GM12878 (cell line): ENCODE measurements at regions not wholly inside any gene's neighbourhood (a gene's known extent, or its start where the extent isn't known, plus 50 kb on each side); places are given as distances from the start of the nearest gene placed in this dataset.

Experiments used
- ATAC-seq: fragments of 200-7000 bp; cut with Tn5 transposase; 3 replicates; pipeline ENCODE4 v1.9.1; 2020; ENCODE audit warnings: mild to moderate bottlenecking, moderate library complexity
- BruUV-seq: library from RNA; stranded (reverse); fragments of 400-500 nt; replicated peaks from 2 replicates; lab custom pipeline; 2021; lab: Mats Ljungman, UMichigan
- CTCF ChIA-PET: fragments of 300-600 bp; sonication (Branson Sonifier 250); formaldehyde crosslinking; extraction: SDS; loops from one replicate; lab custom pipeline; 2021; ENCODE audit warnings: inconsistent platforms; lab: Yijun Ruan, JAX
- POLR2A ChIA-PET: fragments of 350-600 bp; formaldehyde crosslinking; extraction: SDS; loops from one replicate; lab custom pipeline; 2021; ENCODE audit warnings: inconsistent platforms; lab: Charles Lee
- RAD21 ChIA-PET: fragments of 300-600 bp; sonication (Branson Sonifier 250); formaldehyde crosslinking; loops from one replicate; lab custom pipeline; 2023; ENCODE audit warnings: antibody characterized with exemption; ENCODE audit not compliant: unreplicated experiment; lab: Charles Lee
- SMC1A ChIA-PET: fragments of 300-600 bp; sonication (Branson Sonifier 250); formaldehyde crosslinking; loops from one replicate; lab custom pipeline; 2023; ENCODE audit not compliant: unreplicated experiment, uncharacterized antibody; lab: Charles Lee
- DNase-seq: peaks from one replicate; pipeline ENCODE4 v3.0.0-alpha.2; 2011; ENCODE audit warnings: low read depth, low spot score
- FAIRE-seq: peaks from 3 replicates; lab custom pipeline; 2011; peaks lifted over from hg19 to GRCh38; lab: Jason Lieb, UNC
- H2AFZ ChIP-seq: 2 replicates; pipeline ENCODE4 v1.6.0; 2011; ENCODE audit warnings: low read depth, low read length, control low read depth; ENCODE audit not compliant: control insufficient read depth
- H3K27ac ChIP-seq: 2 replicates; pipeline ENCODE4 v1.5.1; 2011; ENCODE audit warnings: control low read depth; ENCODE audit not compliant: control insufficient read depth, insufficient read depth
- H3K27me3 ChIP-seq, 2 experiments: replicated peaks in 1 of 2; 2 replicates each; pipeline versions ENCODE4 v1.6.0 to v1.6.1; 2011; ENCODE audit warnings: low read length in 1 of 2; ENCODE audit not compliant: control insufficient read depth in 2 of 2, insufficient read depth in 2 of 2
- H3K36me3 ChIP-seq, 2 experiments: 2 replicates each; pipeline ENCODE4 v1.5.1; 2011; ENCODE audit warnings: low read length in 1 of 2; ENCODE audit not compliant: control insufficient read depth in 2 of 2, insufficient read depth in 2 of 2
- H3K4me1 ChIP-seq: 2 replicates; pipeline ENCODE4 v1.6.1; 2011; ENCODE audit warnings: mild to moderate bottlenecking, low read length, moderate library complexity, mixed read lengths; ENCODE audit not compliant: control insufficient read depth, insufficient read depth
- H3K4me2 ChIP-seq: 2 replicates; pipeline ENCODE4 v1.6.0; 2011; ENCODE audit warnings: control low read depth; ENCODE audit not compliant: control insufficient read depth, insufficient read depth
- H3K4me3 ChIP-seq: fragments of 200-600 bp; sonication (generic); 2 replicates; pipeline ENCODE4 v1.5.1; 2016
- H3K79me2 ChIP-seq: 2 replicates; pipeline ENCODE4 v1.6.0; 2011; ENCODE audit warnings: low read length; ENCODE audit not compliant: control insufficient read depth, insufficient read depth
- H3K9ac ChIP-seq: 2 replicates; pipeline ENCODE4 v1.8.0; 2011; ENCODE audit warnings: low read length, control low read depth, mixed read lengths; ENCODE audit not compliant: control insufficient read depth, insufficient read depth
- H3K9me3 ChIP-seq: replicated peaks from 3 replicates; pipeline ENCODE4 v1.5.1; 2011; ENCODE audit warnings: mild to moderate bottlenecking, low read length; ENCODE audit not compliant: control insufficient read depth, insufficient read depth
- H4K20me1 ChIP-seq: 2 replicates; pipeline ENCODE4 v1.6.0; 2011; ENCODE audit not compliant: control insufficient read depth, insufficient read depth
- ATF7 ChIP-seq: fragments of 450-650 bp; IDR thresholded peaks from 2 replicates; pipeline ENCODE4 v1.6.1; 2016; ENCODE audit warnings: low read depth, mild to moderate bottlenecking
- BHLHE40 ChIP-seq, 2 experiments: fragments of 450-650 bp in 1 of 2; IDR thresholded peaks; 2 replicates each; pipeline ENCODE4 v1.6.1; 2011 to 2017; ENCODE audit warnings: low read depth in 2 of 2, borderline replicate concordance in 1 of 2, improper control_type of control experiment in 1 of 2, low read length in 1 of 2, mild to moderate bottlenecking in 1 of 2
- CHD2 ChIP-seq: IDR thresholded peaks from 2 replicates; pipeline ENCODE4 v1.6.1; 2011; ENCODE audit warnings: low read depth, low read length, improper control_type of control experiment, borderline replicate concordance
- EP300 ChIP-seq, 2 experiments: fragments of 150-350 bp in 1 of 2; IDR thresholded peaks; 2 replicates each; pipeline ENCODE4 v1.6.1; 2011 to 2012; ENCODE audit warnings: low read depth in 2 of 2, low read length in 2 of 2, borderline replicate concordance in 1 of 2, improper control_type of control experiment in 1 of 2, inconsistent platforms in 1 of 2; ENCODE audit not compliant: control insufficient read depth in 1 of 2
- IKZF1 ChIP-seq: fragments of 450-650 bp; conservative IDR thresholded peaks from 2 replicates; pipeline ENCODE4 v1.6.1; 2017; ENCODE audit warnings: antibody characterized with exemption, mild to moderate bottlenecking
- IKZF2 ChIP-seq, 2 experiments: fragments of 450-650 bp; IDR thresholded peaks; 2 replicates each; pipeline ENCODE4 v1.6.1; 2017; ENCODE audit warnings: mild to moderate bottlenecking in 2 of 2, moderate library complexity in 2 of 2
- MEF2B ChIP-seq: fragments of 450-650 bp; IDR thresholded peaks from 2 replicates; pipeline ENCODE4 v1.6.1; 2018; ENCODE audit warnings: mild to moderate bottlenecking, moderate library complexity; ENCODE audit not compliant: partially characterized antibody, poor library complexity, severe bottlenecking
- MTA2 ChIP-seq: fragments of 450-650 bp; IDR thresholded peaks from 2 replicates; pipeline ENCODE4 v1.6.1; 2016; ENCODE audit warnings: low read depth, mild to moderate bottlenecking, moderate library complexity
- RUNX3 ChIP-seq: IDR thresholded peaks from 2 replicates; pipeline ENCODE4 v1.6.1; 2012; ENCODE audit warnings: low read length, inconsistent platforms
- WGBS: methylation state at CpG from one replicate; pipeline ENCODE4 v1.1.6; 2016; ENCODE audit warnings: low lambda C conversion rate; ENCODE audit not compliant: insufficient replicate concordance, insufficient coverage; ENCODE audit errors: missing lambda C conversion rate; 5-methylcytosine and 5-hydroxymethylcytosine counted together
- in situ Hi-C: fragments of 300-500 bp; cut with MboI; formaldehyde crosslinking; loops from 9 replicates; pipeline ENCODE4 v1.14.3; 2018; ENCODE audit warnings: mixed read lengths
- intact Hi-C: fragments of 100-400 bp; cut with micrococcal nuclease; formaldehyde crosslinking; loops from one replicate; pipeline ENCODE4 v1.14.2; 2022; ENCODE audit not compliant: unreplicated experiment
- TF ChIP-seq, protein P1 (sequence below): IDR thresholded peaks from 2 replicates; pipeline ENCODE4 v1.6.1; 2011; ENCODE audit warnings: mild to moderate bottlenecking, low read depth, low read length, moderate library complexity; ENCODE audit not compliant: insufficient replicate concordance
- TF ChIP-seq, protein P2 (sequence below): fragments of 150-350 bp; IDR thresholded peaks from 2 replicates; pipeline ENCODE4 v1.6.1; 2014; ENCODE audit warnings: mild to moderate bottlenecking, low read depth, low read length
- TF ChIP-seq, protein P3 (sequence below): fragments of 450-650 bp; IDR thresholded peaks from 2 replicates; pipeline ENCODE4 v1.6.1; 2016; ENCODE audit warnings: mild to moderate bottlenecking
- TF ChIP-seq, protein P4 (sequence below): fragments of 450-650 bp; IDR thresholded peaks from 2 replicates; pipeline ENCODE4 v1.6.1; 2017; ENCODE audit warnings: borderline replicate concordance

DNA sequence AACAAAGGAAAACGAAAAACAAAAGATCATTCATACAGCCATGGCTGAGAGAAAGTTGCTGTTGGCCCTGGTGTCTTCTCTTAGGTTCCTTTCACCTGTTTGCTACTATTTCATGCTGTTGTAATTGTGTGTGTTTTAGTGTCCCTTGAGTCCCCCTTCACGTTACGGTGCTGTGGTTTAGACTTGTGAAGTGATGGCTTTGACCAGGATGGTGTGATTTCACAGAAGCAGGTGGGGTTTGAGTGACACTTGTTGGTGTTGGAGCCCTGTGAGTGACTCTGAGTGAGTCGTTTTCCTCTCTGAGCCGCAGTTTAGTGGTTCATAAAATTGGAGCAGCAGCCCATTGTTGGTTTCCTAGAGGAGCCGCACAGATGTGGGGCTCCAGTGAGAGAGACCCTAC is 635.4 kb downstream of the VRK1 start:
- Histone ChIP-seq H3K4me1 (no peaks in the 10 kb centered on the region), H3K4me2 (no peak overlapping the region), H3K9ac (no peak overlapping the region), H3K9me3 (no peaks in the 10 kb centered on the region), H3K36me3 (no peaks in the 10 kb centered on the region), H3K4me3 (no peak overlapping the region), H4K20me1 (no peaks in the 10 kb centered on the region), H3K27ac (no peak overlapping the region), H3K79me2 (no peaks in the 10 kb centered on the region), H2AFZ (no peak overlapping the region), H3K27me3 (no peaks in the 10 kb centered on the region)
- BruUV-seq = no TSS peak
- POLR2A ChIA-PET = interaction anchor here (0.8 kb wide), 1 partner anchor 22 kb away, joined by 5 read pairs; no protein-coding TSS in a partner anchor
- WGBS = 45% methylated on average over 6 of the region's 6 CpGs
- intact Hi-C loops (loop anchor here (10.0 kb wide), 1 partner anchor 192 kb away; no protein-coding TSS in a partner anchor), in situ Hi-C loops (no loop called here)
- SMC1A ChIA-PET = interaction anchor here (1.1 to 7.9 kb wide), 3 partner anchors 16 to 111 kb away, joined by 3 to 88 read pairs (median 5); no protein-coding TSS in a partner anchor
- CTCF ChIA-PET = no interaction called here
- FAIRE-seq (no peak), ATAC-seq (peak; percentile 58), DNase-seq (no peak)
- RAD21 ChIA-PET = interaction anchor here (1.0 to 1.2 kb wide), 2 partner anchors 10 to 19 kb away, joined by 3 read pairs; no protein-coding TSS in a partner anchor
- TF ChIP-seq, protein P1, sequence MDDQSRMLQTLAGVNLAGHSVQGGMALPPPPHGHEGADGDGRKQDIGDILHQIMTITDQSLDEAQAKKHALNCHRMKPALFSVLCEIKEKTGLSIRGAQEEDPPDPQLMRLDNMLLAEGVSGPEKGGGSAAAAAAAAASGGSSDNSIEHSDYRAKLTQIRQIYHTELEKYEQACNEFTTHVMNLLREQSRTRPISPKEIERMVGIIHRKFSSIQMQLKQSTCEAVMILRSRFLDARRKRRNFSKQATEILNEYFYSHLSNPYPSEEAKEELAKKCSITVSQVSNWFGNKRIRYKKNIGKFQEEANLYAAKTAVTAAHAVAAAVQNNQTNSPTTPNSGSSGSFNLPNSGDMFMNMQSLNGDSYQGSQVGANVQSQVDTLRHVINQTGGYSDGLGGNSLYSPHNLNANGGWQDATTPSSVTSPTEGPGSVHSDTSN = peak; percentile 84
- TF ChIP-seq RUNX3 (peak; percentile 18; the same call in 1 of the 2 replicates), CHD2 (0 out of 2 replicates have a peak, but pooled peaks have one; percentile 32), MEF2B (peak; percentile 78), EP300 (IDR thresholded peaks at IDR 0.05; ENCODE audit: borderline replicate concordance in 1 of 2, control insufficient read depth in 1 of 2, low read depth in 2 of 2, low read length in 2 of 2) (0 out of 4 replicates have a peak, but pooled peaks of 1 of the 2 experiments have one; percentile 58), IKZF1 (0 out of 2 replicates have a peak, but pooled peaks have one; percentile 30), MTA2 (peak; percentile 54), ATF7 (peak; percentile 52; the same call in 1 of the 2 replicates), IKZF2 (IDR thresholded peaks at IDR 0.05) (peak in 1 of 2 experiments; percentile 38; a peak in 2 of 4 replicates), BHLHE40 (IDR thresholded peaks at IDR 0.05; ENCODE audit: borderline replicate concordance in 1 of 2, low read depth in 2 of 2, low read length in 1 of 2) (peak; percentile 51 to 64; a peak in 2 of 4 replicates)
- TF ChIP-seq, protein P2, sequence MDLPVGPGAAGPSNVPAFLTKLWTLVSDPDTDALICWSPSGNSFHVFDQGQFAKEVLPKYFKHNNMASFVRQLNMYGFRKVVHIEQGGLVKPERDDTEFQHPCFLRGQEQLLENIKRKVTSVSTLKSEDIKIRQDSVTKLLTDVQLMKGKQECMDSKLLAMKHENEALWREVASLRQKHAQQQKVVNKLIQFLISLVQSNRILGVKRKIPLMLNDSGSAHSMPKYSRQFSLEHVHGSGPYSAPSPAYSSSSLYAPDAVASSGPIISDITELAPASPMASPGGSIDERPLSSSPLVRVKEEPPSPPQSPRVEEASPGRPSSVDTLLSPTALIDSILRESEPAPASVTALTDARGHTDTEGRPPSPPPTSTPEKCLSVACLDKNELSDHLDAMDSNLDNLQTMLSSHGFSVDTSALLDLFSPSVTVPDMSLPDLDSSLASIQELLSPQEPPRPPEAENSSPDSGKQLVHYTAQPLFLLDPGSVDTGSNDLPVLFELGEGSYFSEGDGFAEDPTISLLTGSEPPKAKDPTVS = no peak
- TF ChIP-seq, protein P3, sequence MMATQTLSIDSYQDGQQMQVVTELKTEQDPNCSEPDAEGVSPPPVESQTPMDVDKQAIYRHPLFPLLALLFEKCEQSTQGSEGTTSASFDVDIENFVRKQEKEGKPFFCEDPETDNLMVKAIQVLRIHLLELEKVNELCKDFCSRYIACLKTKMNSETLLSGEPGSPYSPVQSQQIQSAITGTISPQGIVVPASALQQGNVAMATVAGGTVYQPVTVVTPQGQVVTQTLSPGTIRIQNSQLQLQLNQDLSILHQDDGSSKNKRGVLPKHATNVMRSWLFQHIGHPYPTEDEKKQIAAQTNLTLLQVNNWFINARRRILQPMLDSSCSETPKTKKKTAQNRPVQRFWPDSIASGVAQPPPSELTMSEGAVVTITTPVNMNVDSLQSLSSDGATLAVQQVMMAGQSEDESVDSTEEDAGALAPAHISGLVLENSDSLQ = peak; percentile 96
- TF ChIP-seq, protein P4, sequence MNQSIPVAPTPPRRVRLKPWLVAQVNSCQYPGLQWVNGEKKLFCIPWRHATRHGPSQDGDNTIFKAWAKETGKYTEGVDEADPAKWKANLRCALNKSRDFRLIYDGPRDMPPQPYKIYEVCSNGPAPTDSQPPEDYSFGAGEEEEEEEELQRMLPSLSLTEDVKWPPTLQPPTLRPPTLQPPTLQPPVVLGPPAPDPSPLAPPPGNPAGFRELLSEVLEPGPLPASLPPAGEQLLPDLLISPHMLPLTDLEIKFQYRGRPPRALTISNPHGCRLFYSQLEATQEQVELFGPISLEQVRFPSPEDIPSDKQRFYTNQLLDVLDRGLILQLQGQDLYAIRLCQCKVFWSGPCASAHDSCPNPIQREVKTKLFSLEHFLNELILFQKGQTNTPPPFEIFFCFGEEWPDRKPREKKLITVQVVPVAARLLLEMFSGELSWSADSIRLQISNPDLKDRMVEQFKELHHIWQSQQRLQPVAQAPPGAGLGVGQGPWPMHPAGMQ = no peak; the same call in 1 of the 2 replicates
